ENCODE measurements at regions not wholly inside any gene's neighbourhood (a gene's known extent, or its start where the extent isn't known, plus 50 kb on each side); places are given as distances from the start of the nearest gene placed in this dataset.

- TF ChIP-seq, protein P1, sequence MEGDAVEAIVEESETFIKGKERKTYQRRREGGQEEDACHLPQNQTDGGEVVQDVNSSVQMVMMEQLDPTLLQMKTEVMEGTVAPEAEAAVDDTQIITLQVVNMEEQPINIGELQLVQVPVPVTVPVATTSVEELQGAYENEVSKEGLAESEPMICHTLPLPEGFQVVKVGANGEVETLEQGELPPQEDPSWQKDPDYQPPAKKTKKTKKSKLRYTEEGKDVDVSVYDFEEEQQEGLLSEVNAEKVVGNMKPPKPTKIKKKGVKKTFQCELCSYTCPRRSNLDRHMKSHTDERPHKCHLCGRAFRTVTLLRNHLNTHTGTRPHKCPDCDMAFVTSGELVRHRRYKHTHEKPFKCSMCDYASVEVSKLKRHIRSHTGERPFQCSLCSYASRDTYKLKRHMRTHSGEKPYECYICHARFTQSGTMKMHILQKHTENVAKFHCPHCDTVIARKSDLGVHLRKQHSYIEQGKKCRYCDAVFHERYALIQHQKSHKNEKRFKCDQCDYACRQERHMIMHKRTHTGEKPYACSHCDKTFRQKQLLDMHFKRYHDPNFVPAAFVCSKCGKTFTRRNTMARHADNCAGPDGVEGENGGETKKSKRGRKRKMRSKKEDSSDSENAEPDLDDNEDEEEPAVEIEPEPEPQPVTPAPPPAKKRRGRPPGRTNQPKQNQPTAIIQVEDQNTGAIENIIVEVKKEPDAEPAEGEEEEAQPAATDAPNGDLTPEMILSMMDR (IDR thresholded peaks at IDR 0.05) = no peak
- no peak for TF ChIP-seq POLR2A (IDR thresholded peaks at IDR 0.05)
Observed at GRCh38 chr1:243957141-243957540, 93.9 kb upstream of the ZBTB18 start.
